LNCAP (cell line): ENCODE measurements at regions not wholly inside any gene's neighbourhood (a gene's known extent, or its start where the extent isn't known, plus 50 kb on each side); places are given as distances from the start of the nearest gene placed in this dataset.

Experiments used
- CTCF ChIP-seq: fragments of 450-650 bp; IDR thresholded peaks from 2 replicates; pipeline ENCODE4 v1.5.1; 2017; ENCODE audit warnings: mild to moderate bottlenecking

- TF ChIP-seq CTCF: no peak
Observed at GRCh38 chr10:130236711-130237110, 100.5 kb downstream of the GLRX3 start.

- no peak for TF ChIP-seq CTCF
Observed at GRCh38 chr10:130240409-130240808, 104.2 kb downstream of the GLRX3 start.

- TF ChIP-seq CTCF: no peak
Observed at GRCh38 chr10:130242513-130242912, 106.3 kb downstream of the GLRX3 start.

GRCh38 chr10:130243015-130243414 is 106.8 kb downstream of the GLRX3 start:
- TF ChIP-seq CTCF: no peak

- no peak for TF ChIP-seq CTCF
Observed at GRCh38 chr10:130244031-130244927, 108.1 kb downstream of the GLRX3 start.

GRCh38 chr10:130244928-130245495 is 108.8 kb downstream of the GLRX3 start:
- no peak for TF ChIP-seq CTCF

GRCh38 chr10:130246113-130246512 is 109.9 kb downstream of the GLRX3 start:
- TF ChIP-seq CTCF: no peak
